HepG2 (cell line): ENCODE measurements at regions not wholly inside any gene's neighbourhood (a gene's known extent, or its start where the extent isn't known, plus 50 kb on each side); places are given as distances from the start of the nearest gene placed in this dataset.

ENCODE experiments used
- GATAD1 ChIP-seq: IDR thresholded peaks from 2 replicates; pipeline ENCODE4 v1.6.1; 2016; ENCODE audit warnings: missing genetic modification reagents, missing compliant biosample characterization
- GATAD2A ChIP-seq: IDR thresholded peaks from 2 replicates; pipeline ENCODE4 v1.6.1; 2016
- JUND ChIP-seq: sonication (generic); formaldehyde crosslinking; IDR thresholded peaks from 2 replicates; pipeline ENCODE4 v1.8.0; 2022; ENCODE audit warnings: mild to moderate bottlenecking, missing genetic modification reagents
- KLF9 ChIP-seq: IDR thresholded peaks from 2 replicates; pipeline ENCODE4 v1.6.1; 2016; ENCODE audit warnings: low read depth
- LCORL ChIP-seq, 2 experiments: fragments of 450-650 bp in 1 of 2; sonication (generic) in 1 of 2; formaldehyde crosslinking in 1 of 2; IDR thresholded peaks; 2 replicates each; pipeline versions ENCODE4 v1.5.0 to v1.6.1; 2017 to 2020; ENCODE audit warnings: antibody characterized with exemption in 1 of 2, missing genetic modification reagents in 1 of 2
- NR2F2 ChIP-seq: IDR thresholded peaks from 2 replicates; pipeline ENCODE4 v1.6.1; 2012; ENCODE audit warnings: low read depth, inconsistent platforms, borderline replicate concordance
- PATZ1 ChIP-seq: sonication (generic); formaldehyde crosslinking; IDR thresholded peaks from 2 replicates; pipeline ENCODE4 v1.4.0; 2020; ENCODE audit warnings: missing genetic modification reagents
- TAF1 ChIP-seq: sonication (generic); formaldehyde crosslinking; IDR thresholded peaks from 2 replicates; pipeline ENCODE4 v1.4.0; 2020; ENCODE audit warnings: missing genetic modification reagents
- ZBTB37 ChIP-seq: sonication (generic); formaldehyde crosslinking; IDR thresholded peaks from 2 replicates; pipeline ENCODE4 v1.4.0; 2020; ENCODE audit warnings: mild to moderate bottlenecking, missing genetic modification reagents
- ZBTB38 ChIP-seq: sonication (generic); formaldehyde crosslinking; IDR thresholded peaks from 2 replicates; pipeline ENCODE4 v1.5.1; 2020; ENCODE audit warnings: mild to moderate bottlenecking, missing genetic modification reagents
- ZKSCAN8 ChIP-seq: IDR thresholded peaks from 2 replicates; pipeline ENCODE4 v1.6.1; 2016; ENCODE audit warnings: borderline replicate concordance, missing genetic modification reagents, missing compliant biosample characterization
- ZMAT3 ChIP-seq: sonication (generic); formaldehyde crosslinking; conservative IDR thresholded peaks from 2 replicates; pipeline ENCODE4 v1.7.0; 2021; ENCODE audit warnings: missing genetic modification reagents
- ZNF44 ChIP-seq: sonication (generic); formaldehyde crosslinking; IDR thresholded peaks from 2 replicates; pipeline ENCODE4 v1.5.1; 2020; ENCODE audit warnings: mild to moderate bottlenecking, missing genetic modification reagents
- ZNF512B ChIP-seq: sonication (generic); formaldehyde crosslinking; IDR thresholded peaks from 2 replicates; pipeline ENCODE4 v1.5.1; 2020; ENCODE audit warnings: missing genetic modification reagents, mild to moderate bottlenecking, borderline replicate concordance
- ZNF557 ChIP-seq: sonication (generic); formaldehyde crosslinking; IDR thresholded peaks from 2 replicates; pipeline ENCODE4 v1.4.0; 2020; ENCODE audit warnings: missing genetic modification reagents
- ZNF687 ChIP-seq: sonication (generic); formaldehyde crosslinking; IDR thresholded peaks from 2 replicates; pipeline ENCODE4 v1.5.1; 2020; ENCODE audit warnings: mild to moderate bottlenecking, missing genetic modification reagents, moderate library complexity

- no peak; the same call in 1 of the 2 replicates for TF ChIP-seq PATZ1 (CRISPR knock-in tag)
- no peak for TF ChIP-seq ZNF44 (CRISPR knock-in tag)
- TF ChIP-seq ZNF512B (CRISPR knock-in tag) = no peak
- TF ChIP-seq GATAD2A (CRISPR knock-in tag) = no peak
- no peak for TF ChIP-seq ZNF557 (CRISPR knock-in tag)
- TF ChIP-seq GATAD1 (CRISPR knock-in tag) = no peak
- TF ChIP-seq ZNF687 (CRISPR knock-in tag) = peak; percentile 30
- peak; percentile 20; the same call in 1 of the 2 replicates for TF ChIP-seq ZBTB38 (CRISPR knock-in tag)
- TF ChIP-seq TAF1 = peak; percentile 6; the same call in 1 of the 2 replicates
- TF ChIP-seq LCORL (IDR thresholded peaks at IDR 0.05) = no peak
- TF ChIP-seq LCORL (CRISPR knock-in tag; IDR thresholded peaks at IDR 0.05) = no peak
- TF ChIP-seq NR2F2 = no peak
- TF ChIP-seq ZKSCAN8 (CRISPR knock-in tag) = no peak
- TF ChIP-seq ZMAT3 (CRISPR knock-in tag) = no peak
- TF ChIP-seq JUND (CRISPR knock-in tag) = no peak
- TF ChIP-seq KLF9 (CRISPR knock-in tag) = no peak
- no peak for TF ChIP-seq ZBTB37 (CRISPR knock-in tag)
Measured at GRCh38 chr20:50456452-50457324, 53.5 kb upstream of the PTPN1 start (continued).
